EH (cell line): ENCODE measurements at regions not wholly inside any gene's neighbourhood (a gene's known extent, or its start where the extent isn't known, plus 50 kb on each side); places are given as distances from the start of the nearest gene placed in this dataset.
A peak's percentile ranks its signal among the peaks of the same experiment; 100 is the strongest.

ENCODE experiments used
- DNase-seq: peaks from one replicate; pipeline ENCODE4 v3.0.0-alpha.2; 2015; ENCODE audit warnings: low read depth

DNA sequence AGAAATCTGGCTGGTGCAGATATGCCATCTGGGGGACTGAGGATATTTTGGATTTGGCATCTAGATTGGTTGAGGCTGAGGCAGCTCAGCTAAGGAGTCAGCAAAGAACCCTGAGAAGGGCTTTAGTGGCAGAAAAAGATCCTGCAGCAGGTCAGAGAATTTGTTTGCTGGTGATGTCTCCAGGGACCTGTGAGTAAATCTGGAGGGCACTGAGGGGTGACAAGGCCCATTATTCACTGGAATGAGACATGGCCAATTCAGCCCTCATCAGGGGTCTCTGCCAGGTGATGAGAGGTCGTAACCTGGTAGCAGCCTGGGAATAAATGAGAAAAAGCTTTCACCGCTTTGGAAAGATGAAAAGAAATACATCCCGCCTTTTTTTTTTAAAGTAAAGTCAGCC, 118.3 kb upstream of the FBXL4 start:
- no peak for DNase-seq

DNA sequence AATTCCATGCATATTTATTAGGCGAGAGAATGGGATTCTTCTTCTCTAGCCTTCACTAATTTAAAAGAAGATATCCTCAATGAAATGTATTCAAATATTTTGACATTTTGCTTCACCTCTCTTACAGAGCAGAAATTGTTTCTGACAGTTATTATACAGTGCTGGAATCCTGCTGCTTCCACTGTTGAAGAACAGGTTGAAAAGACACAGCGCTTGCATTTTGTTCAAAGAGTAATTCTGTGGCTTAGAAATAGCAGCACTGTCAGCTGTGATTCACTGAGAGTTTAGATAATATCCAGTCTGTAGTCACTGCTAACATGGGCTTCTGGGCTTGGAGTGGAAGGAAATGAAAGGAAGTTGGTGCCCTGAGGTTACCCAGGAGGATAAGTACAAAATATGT, 117.1 kb upstream of the FBXL4 start:
- DNase-seq = no peak

DNA sequence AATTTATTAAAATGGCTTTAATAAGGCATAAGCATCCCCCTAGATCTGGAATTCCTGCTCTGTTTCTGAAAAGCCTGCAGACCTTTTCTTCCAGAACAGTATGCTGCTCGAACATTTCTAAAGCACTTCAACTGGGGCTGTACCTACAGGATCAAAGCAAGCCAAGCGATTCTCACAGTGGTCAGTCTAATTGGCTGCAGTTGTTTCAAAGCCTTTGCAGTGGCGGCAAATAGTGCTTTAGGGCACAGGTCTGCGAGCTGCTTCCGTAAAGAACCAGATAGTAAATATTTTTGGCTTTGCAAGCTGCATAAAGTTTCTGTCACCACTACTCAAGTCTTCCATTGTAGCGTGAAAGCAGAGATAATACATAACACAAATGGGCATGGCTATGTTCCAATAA, 88.9 kb upstream of the FBXL4 start:
- no peak for DNase-seq

DNA sequence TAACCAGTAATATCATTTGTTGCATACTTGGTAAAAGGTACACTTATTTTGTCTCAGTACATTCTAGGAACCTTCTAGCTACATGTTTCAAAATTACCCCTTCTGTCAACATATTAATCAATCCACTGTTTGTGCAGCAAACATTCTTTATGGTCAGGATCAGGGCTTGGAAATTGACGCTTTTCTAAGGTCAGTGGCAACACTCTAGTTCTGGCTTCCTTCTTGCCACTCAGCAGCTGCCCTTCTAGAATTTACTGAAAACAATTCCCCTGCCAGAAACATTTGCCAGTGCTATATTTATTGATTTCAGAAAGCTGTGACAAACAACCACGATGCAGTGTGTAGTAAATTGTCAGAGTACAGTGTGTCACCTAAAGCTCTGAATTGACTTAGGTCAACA, 84.7 kb upstream of the FBXL4 start:
- no peak for DNase-seq

DNA sequence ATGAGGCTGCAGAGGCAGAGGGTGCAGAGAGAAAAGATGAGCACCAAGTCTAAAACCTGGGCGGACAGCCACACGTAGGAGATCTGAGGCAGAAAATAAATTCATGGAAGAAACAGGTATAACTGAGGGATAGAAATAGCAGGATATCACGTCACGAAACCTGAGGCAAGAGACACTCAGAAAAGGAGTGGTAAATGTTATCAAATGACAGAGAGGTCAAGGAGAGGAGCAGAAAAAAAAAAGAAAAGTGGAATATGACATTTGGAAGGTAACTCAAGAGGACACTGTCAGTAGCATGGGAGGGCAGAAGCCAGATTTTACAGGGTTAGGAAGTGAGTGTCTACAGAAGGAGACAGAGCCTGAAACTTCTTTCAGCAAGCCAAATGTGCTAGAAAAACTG, 84.2 kb upstream of the FBXL4 start:
- DNase-seq = no peak

DNA sequence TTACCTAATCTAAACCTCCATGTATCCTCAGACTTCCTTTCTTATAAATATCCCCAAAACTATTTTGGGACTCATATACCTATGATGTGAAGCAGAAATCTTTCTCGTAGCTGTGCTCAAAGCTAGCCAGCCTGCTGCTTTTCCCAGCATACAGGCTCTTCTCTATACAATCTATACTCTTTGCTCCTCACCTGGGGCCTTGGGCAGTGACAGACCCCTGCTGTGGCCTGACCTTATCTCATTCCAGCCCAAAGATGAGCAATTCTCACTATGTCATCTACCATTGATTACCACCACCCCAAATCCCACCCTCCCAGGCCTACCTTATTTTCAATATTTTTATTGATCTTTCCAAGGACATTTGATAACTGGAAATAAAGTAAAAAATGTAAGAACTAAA, 83.2 kb upstream of the FBXL4 start:
- DNase-seq = no peak

DNA sequence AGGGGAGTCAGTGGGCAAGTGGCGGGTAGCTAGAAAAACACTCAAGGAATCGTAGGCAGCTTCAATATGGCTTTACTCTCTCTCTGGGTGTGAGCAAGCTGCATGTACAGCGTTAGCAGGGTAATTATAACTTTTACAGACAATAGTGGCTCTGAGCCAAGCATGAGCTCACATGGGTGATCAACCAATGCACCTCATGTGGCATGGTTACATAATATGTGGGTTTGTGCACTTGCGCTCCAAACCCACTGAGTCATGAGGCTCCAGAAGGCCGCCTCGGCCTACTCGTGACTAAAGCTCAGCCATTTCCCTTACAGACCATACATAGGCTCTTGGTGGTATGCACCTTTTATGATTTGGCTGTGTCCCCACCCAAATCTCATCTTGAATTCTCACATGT, 78.4 kb upstream of the FBXL4 start:
- no peak for DNase-seq

DNA sequence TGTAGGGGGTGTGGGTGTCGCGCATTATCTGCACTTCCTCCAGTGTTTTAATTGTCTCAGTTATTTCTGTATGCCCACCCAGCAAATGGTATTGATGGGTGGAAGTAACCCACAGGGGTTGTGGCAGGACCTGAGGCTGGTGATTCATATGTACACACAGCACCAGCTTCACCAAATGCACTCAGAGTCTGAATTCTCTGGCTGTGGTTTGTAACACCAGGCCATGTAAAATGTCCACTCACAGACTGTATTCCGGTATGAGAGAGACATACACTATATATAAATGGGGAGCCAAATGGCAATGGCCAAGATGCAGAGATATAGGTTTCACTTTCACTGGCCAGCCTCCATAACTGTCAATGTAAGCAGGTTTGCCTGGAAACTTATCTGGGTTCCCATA, 76.3 kb upstream of the FBXL4 start:
- no peak for DNase-seq

DNA sequence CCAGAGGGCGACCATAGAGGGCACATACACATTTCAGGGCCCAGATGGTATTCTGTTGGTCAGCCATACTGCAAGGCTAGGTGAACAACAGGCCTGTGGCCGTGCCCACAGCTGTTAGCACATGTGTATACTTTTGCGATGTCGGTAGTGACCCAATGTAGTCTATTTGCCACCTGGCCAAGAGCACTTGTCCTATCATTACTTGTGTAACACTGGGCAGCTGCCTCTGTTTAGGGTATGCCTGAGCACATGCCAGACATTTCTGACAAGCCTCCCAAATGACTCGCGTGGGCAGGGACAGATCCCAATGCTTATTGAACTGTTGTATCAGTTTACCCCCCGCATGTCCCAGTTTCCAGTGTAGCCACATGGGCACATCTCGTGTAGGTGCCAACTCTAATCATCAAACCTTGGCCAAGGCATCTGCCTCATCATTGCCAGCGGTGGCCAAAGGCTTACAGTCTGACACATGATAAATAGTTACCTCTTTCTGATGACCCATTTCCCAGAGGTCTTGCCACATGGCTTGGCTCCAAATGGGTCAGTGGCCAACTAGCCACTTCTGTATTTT, 74.4 kb upstream of the FBXL4 start:
- DNase-seq = no peak

DNA sequence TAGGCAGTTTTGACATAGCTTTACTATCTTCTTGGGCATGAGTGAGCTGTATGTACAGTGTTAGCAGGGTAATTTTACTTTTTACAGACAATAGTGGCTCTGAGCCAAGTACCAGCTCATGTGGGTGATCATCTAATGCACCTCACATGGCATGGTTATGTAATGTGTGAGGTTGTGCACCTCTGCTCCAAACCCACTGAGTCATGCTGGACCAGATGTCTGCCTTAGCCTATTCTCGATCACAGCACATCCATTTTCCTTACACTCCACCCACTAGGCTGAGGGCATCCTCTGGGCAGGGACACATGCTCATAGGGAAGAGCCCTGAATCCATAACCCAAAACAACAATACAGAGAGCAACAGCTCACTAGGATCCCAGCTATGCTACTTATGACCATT, 71.6 kb upstream of the FBXL4 start:
- no peak for DNase-seq

DNA sequence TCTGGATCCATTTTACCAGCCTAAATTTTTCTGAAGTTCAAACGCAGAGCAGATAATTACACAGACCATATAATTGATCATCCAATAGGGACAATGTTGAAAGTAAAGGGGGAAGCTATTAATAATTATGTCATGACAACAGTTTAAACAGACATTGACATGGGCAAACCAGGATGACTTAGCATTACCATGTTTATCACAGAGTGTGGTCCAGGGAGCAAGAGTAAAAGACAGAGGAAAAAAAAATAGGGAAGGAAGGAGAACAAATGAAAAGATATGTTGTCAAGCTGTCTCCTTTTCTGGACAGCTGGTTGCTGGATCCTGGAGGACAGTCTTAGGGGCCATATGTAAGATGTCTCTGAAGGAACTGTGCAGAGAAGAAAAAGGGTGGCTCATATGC, 69.4 kb upstream of the FBXL4 start:
- no peak for DNase-seq

DNA sequence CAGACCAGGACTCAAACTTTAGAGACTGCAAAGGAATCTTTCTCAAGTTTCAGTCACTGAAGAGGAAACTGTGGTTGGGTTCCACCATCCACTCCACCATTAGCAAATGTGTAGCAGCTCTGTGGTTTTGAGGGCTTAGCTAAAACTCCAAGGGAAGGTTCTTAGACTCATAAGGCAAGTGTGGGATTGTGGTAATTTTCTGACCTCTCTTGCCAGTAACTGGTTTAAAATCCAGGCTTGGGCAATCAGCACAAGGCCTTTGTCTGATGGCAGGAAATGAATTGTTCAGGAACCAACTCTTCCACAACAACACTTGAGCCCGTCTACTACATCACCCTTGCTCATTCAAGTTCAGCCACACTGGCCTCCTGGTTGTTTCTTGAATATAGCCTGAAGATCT, 68.6 kb upstream of the FBXL4 start:
- DNase-seq = peak; percentile 68

DNA sequence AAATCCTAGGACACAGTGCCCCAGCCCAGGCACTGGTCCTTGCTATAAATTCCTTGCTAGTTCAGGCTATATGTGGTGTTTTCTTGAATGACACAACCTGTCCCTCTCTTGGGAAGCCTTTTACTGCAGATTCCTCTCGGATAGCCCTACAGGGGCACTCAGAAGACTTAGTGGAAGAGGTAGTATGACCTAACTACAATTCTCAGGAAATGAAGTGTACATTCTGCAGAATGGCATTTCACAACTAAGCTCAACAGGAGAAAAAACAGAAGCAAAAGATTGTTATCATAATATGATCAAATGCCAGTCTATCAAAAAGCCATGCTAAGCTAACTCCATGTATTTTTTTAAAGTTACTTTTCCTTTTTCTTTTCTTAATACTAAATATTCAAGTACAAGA, 66.3 kb upstream of the FBXL4 start:
- DNase-seq = peak; percentile 39

DNA sequence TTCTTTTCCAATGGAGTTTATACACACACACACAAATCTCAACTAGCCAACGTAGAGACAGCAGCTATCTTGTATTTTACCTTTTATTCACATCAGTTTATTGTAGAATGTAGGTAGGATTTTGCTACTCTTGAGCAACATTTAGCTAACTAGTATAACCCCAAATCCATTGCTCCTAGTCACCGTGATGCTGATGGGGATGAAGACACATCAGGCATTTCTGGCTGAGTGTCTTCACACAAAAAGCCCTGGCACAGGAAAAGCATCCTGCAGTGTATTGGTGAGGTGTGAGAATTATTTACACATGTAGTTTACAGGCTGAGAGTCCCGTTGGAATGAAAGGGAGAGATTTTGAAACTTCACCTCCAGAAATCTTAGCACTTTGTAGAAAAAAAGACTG, 65.9 kb upstream of the FBXL4 start:
- DNase-seq = peak; percentile 16

DNA sequence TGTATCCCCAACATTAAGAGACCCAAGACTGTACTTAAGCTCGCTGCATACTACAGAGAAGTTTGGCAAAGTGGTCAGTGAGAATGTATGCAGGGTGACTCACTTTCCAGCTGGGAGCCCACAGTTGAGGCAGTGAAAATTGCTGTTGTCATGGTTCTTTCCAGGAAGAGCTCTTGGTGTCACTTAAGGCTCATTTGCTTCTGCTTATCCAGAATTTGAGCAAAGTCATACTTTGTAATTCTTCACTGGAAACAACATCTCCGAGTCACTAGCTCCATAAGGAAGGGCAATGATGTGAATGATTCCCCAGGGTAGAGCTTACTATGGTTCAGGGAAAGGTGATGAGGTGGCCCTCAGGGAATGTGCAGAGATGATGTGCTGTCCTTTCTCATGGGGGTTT, 65.4 kb upstream of the FBXL4 start:
- DNase-seq = peak; percentile 92

DNA sequence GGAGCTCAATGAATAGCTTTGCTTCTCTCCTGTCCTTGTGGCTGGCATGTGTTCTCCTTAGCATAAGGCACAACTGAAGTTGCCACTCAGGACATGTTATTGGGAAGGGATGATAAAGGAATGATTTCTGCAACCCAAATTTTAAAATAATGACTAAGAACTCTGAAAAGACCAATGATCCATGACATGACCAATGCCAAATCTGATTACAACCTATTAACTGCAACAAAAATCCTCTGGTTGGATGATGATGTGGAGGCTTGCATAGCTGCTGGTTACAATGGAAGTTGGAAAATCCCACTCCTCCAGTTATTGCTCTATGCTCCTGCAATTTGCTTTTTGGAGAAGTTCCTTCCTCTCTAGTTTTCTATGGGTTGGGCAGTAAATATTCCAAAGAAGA, 63.4 kb upstream of the FBXL4 start:
- no peak for DNase-seq

DNA sequence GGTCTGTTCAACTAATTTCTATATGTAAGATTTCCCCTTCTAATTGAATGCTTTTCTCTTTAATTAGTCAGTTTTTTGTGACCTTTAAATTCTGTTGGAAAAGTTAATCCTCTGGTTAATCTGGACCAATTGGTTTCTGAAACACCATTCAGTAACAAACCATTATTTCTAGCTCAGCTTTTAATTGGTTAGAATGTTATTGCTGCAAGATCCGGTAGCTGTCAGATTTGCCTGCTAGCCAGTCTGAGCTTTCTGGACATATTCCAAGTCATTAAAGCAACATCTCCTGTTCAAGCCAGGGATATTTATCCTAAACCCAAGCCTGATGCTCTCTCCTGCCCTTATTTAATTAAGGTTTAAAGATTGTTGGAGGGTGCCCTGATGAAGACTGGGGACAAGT, 55.1 kb upstream of the FBXL4 start:
- peak; percentile 13 for DNase-seq

DNA sequence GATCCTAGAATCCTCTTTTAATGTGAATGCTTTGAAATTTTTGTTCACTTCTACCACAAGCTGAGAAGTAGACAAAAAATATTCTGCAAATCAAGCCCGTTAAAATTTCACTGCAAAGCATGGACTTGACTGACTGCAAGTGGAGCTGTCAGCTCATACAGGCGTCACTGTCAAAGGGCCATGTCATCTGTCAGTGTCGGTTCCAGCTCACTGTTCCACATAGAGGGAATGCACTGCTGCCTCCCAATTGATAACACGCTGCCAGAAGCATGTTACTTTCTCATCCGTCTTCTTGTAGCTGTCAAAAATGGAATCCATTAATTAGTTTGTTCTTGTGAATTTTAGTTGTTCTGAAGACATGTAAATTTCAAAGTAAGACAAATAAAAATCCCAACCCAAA, 50.4 kb upstream of the FBXL4 start:
- DNase-seq = no peak
